ENCODE measurements at regions not wholly inside any gene's neighbourhood (a gene's known extent, or its start where the extent isn't known, plus 50 kb on each side); places are given as distances from the start of the nearest gene placed in this dataset.

- TF ChIP-seq CTCF (IDR thresholded peaks at IDR 0.05) (no peak), POLR2A (IDR thresholded peaks at IDR 0.05) (no peak)
Observed at GRCh38 chr2:8141780-8142179, 540.1 kb upstream of the ID2 start.

Measured in heart left ventricle (tissue), 13 donors.